GM12878 (cell line): ENCODE measurements at regions not wholly inside any gene's neighbourhood (a gene's known extent, or its start where the extent isn't known, plus 50 kb on each side); places are given as distances from the start of the nearest gene placed in this dataset.
A peak's percentile ranks its signal among the peaks of the same experiment; 100 is the strongest.

ENCODE experiments used
- ATAC-seq: fragments of 200-7000 bp; cut with Tn5 transposase; 3 replicates; pipeline ENCODE4 v1.9.1; 2020; ENCODE audit warnings: mild to moderate bottlenecking, moderate library complexity
- BruUV-seq: library from RNA; stranded (reverse); fragments of 400-500 nt; replicated peaks from 2 replicates; lab custom pipeline; 2021; lab: Mats Ljungman, UMichigan
- CTCF ChIA-PET: fragments of 300-600 bp; sonication (Branson Sonifier 250); formaldehyde crosslinking; extraction: SDS; loops from one replicate; lab custom pipeline; 2021; ENCODE audit warnings: inconsistent platforms; lab: Yijun Ruan, JAX
- POLR2A ChIA-PET: fragments of 350-600 bp; formaldehyde crosslinking; extraction: SDS; loops from one replicate; lab custom pipeline; 2021; ENCODE audit warnings: inconsistent platforms; lab: Charles Lee
- RAD21 ChIA-PET: fragments of 300-600 bp; sonication (Branson Sonifier 250); formaldehyde crosslinking; loops from one replicate; lab custom pipeline; 2023; ENCODE audit warnings: antibody characterized with exemption; ENCODE audit not compliant: unreplicated experiment; lab: Charles Lee
- SMC1A ChIA-PET: fragments of 300-600 bp; sonication (Branson Sonifier 250); formaldehyde crosslinking; loops from one replicate; lab custom pipeline; 2023; ENCODE audit not compliant: unreplicated experiment, uncharacterized antibody; lab: Charles Lee
- DNase-seq: peaks from one replicate; pipeline ENCODE4 v3.0.0-alpha.2; 2011; ENCODE audit warnings: low read depth, low spot score
- FAIRE-seq: peaks from 3 replicates; lab custom pipeline; 2011; peaks lifted over from hg19 to GRCh38; lab: Jason Lieb, UNC
- H2AFZ ChIP-seq: 2 replicates; pipeline ENCODE4 v1.6.0; 2011; ENCODE audit warnings: low read depth, low read length, control low read depth; ENCODE audit not compliant: control insufficient read depth
- H3K27ac ChIP-seq: 2 replicates; pipeline ENCODE4 v1.5.1; 2011; ENCODE audit warnings: control low read depth; ENCODE audit not compliant: control insufficient read depth, insufficient read depth
- H3K27me3 ChIP-seq, 2 experiments: replicated peaks in 1 of 2; 2 replicates each; pipeline versions ENCODE4 v1.6.0 to v1.6.1; 2011; ENCODE audit warnings: low read length in 1 of 2; ENCODE audit not compliant: control insufficient read depth in 2 of 2, insufficient read depth in 2 of 2
- H3K36me3 ChIP-seq, 2 experiments: 2 replicates each; pipeline ENCODE4 v1.5.1; 2011; ENCODE audit warnings: low read length in 1 of 2; ENCODE audit not compliant: control insufficient read depth in 2 of 2, insufficient read depth in 2 of 2
- H3K4me1 ChIP-seq: 2 replicates; pipeline ENCODE4 v1.6.1; 2011; ENCODE audit warnings: mild to moderate bottlenecking, low read length, moderate library complexity, mixed read lengths; ENCODE audit not compliant: control insufficient read depth, insufficient read depth
- H3K4me2 ChIP-seq: 2 replicates; pipeline ENCODE4 v1.6.0; 2011; ENCODE audit warnings: control low read depth; ENCODE audit not compliant: control insufficient read depth, insufficient read depth
- H3K4me3 ChIP-seq: fragments of 200-600 bp; sonication (generic); 2 replicates; pipeline ENCODE4 v1.5.1; 2016
- H3K79me2 ChIP-seq: 2 replicates; pipeline ENCODE4 v1.6.0; 2011; ENCODE audit warnings: low read length; ENCODE audit not compliant: control insufficient read depth, insufficient read depth
- H3K9ac ChIP-seq: 2 replicates; pipeline ENCODE4 v1.8.0; 2011; ENCODE audit warnings: low read length, control low read depth, mixed read lengths; ENCODE audit not compliant: control insufficient read depth, insufficient read depth
- H3K9me3 ChIP-seq: replicated peaks from 3 replicates; pipeline ENCODE4 v1.5.1; 2011; ENCODE audit warnings: mild to moderate bottlenecking, low read length; ENCODE audit not compliant: control insufficient read depth, insufficient read depth
- H4K20me1 ChIP-seq: 2 replicates; pipeline ENCODE4 v1.6.0; 2011; ENCODE audit not compliant: control insufficient read depth, insufficient read depth
- CREM ChIP-seq: IDR thresholded peaks from 2 replicates; pipeline ENCODE4 v1.6.1; 2014; ENCODE audit warnings: antibody characterized with exemption, low read depth
- DPF2 ChIP-seq: fragments of 450-650 bp; IDR thresholded peaks from 2 replicates; pipeline ENCODE4 v1.6.1; 2017; ENCODE audit warnings: mild to moderate bottlenecking
- E4F1 ChIP-seq: fragments of 450-650 bp; IDR thresholded peaks from 2 replicates; pipeline ENCODE4 v1.6.1; 2018; ENCODE audit warnings: borderline replicate concordance, mild to moderate bottlenecking; ENCODE audit not compliant: partially characterized antibody
- ETV6 ChIP-seq, 2 experiments: fragments of 450-650 bp in 1 of 2; IDR thresholded peaks in 1 of 2; conservative IDR thresholded peaks in 1 of 2; 2 replicates each; pipeline ENCODE4 v1.6.1; 2014; ENCODE audit warnings: antibody characterized with exemption in 1 of 2, borderline replicate concordance in 1 of 2, low read depth in 1 of 2, mild to moderate bottlenecking in 1 of 2, moderate library complexity in 1 of 2
- HDAC6 ChIP-seq: fragments of 200-600 bp; sonication (generic); IDR thresholded peaks from one replicate; pipeline ENCODE4 v1.8.0; 2017; ENCODE audit warnings: antibody characterized with exemption; ENCODE audit not compliant: unreplicated experiment
- MYB ChIP-seq: fragments of 150-350 bp; IDR thresholded peaks from 2 replicates; pipeline ENCODE4 v1.6.1; 2014; ENCODE audit warnings: mild to moderate bottlenecking, low read depth, low read length, borderline replicate concordance
- NFIC ChIP-seq: IDR thresholded peaks from 2 replicates; pipeline ENCODE4 v1.6.1; 2012; ENCODE audit warnings: low read depth, mild to moderate bottlenecking, inconsistent platforms, low read length, moderate library complexity
- NRF1 ChIP-seq: conservative IDR thresholded peaks from 2 replicates; pipeline ENCODE4 v1.6.1; 2011; ENCODE audit warnings: mild to moderate bottlenecking, low read depth, low read length, improper control_type of control experiment
- POLR2AphosphoS2 ChIP-seq: IDR thresholded peaks from 2 replicates; pipeline ENCODE4 v1.6.1; 2011; ENCODE audit warnings: low read depth, mild to moderate bottlenecking, low read length, improper control_type of control experiment, moderate library complexity
- RAD51 ChIP-seq: fragments of 450-650 bp; IDR thresholded peaks from 2 replicates; pipeline ENCODE4 v1.6.1; 2016; ENCODE audit warnings: moderate library complexity, mild to moderate bottlenecking, inconsistent platforms
- RCOR1 ChIP-seq: conservative IDR thresholded peaks from 2 replicates; pipeline ENCODE4 v1.6.1; 2012; ENCODE audit warnings: low read depth, low read length, improper control_type of control experiment
- RELB ChIP-seq: fragments of 450-650 bp; IDR thresholded peaks from 2 replicates; pipeline ENCODE4 v1.6.1; 2017; ENCODE audit warnings: low read depth, mild to moderate bottlenecking, moderate library complexity
- SP1 ChIP-seq: IDR thresholded peaks from one replicate; pipeline ENCODE4 v1.6.1; 2011; ENCODE audit warnings: low read depth, low read length
- SRF ChIP-seq, 2 experiments: IDR thresholded peaks; 2 replicates each; pipeline ENCODE4 v1.6.1; 2011; ENCODE audit warnings: low read depth in 2 of 2, low read length in 2 of 2, mild to moderate bottlenecking in 1 of 2, moderate library complexity in 1 of 2
- SUPT20H ChIP-seq: IDR thresholded peaks from 2 replicates; pipeline ENCODE4 v1.6.1; 2011; ENCODE audit warnings: low read depth, mild to moderate bottlenecking, low read length, moderate library complexity, borderline replicate concordance; ENCODE audit not compliant: control insufficient read depth
- TCF12 ChIP-seq: IDR thresholded peaks from 2 replicates; pipeline ENCODE4 v1.6.1; 2011; ENCODE audit warnings: low read depth, mild to moderate bottlenecking, low read length
- whole genome bisulfite sequencing: methylation state at CpG from one replicate; pipeline ENCODE4 v1.1.6; 2016; ENCODE audit warnings: low lambda C conversion rate; ENCODE audit not compliant: insufficient replicate concordance, insufficient coverage; ENCODE audit errors: missing lambda C conversion rate; 5-methylcytosine and 5-hydroxymethylcytosine counted together
- in situ Hi-C: fragments of 300-500 bp; cut with MboI; formaldehyde crosslinking; loops from 9 replicates; pipeline ENCODE4 v1.14.3; 2018; ENCODE audit warnings: mixed read lengths
- intact Hi-C: fragments of 100-400 bp; cut with micrococcal nuclease; formaldehyde crosslinking; loops from one replicate; pipeline ENCODE4 v1.14.2; 2022; ENCODE audit not compliant: unreplicated experiment

GRCh38 chr2:117693651-117694050, 120.8 kb upstream of the DDX18 start:
- ATAC-seq, result no peak

GRCh38 chr2:117698287-117698686, 116.2 kb upstream of the DDX18 start:
- ATAC-seq (no peak), DNase-seq (no peak), FAIRE-seq (no peak)
- Histone ChIP-seq H3K27me3 (no peaks in the 10 kb centered on the region), H3K9me3 (no peaks in the 10 kb centered on the region), H2AFZ (no peak overlapping the region), H3K79me2 (no peaks in the 10 kb centered on the region), H3K27ac (no peak overlapping the region), H3K4me3 (no peak overlapping the region), H3K9ac (no peak overlapping the region), H3K4me1 (no peaks in the 10 kb centered on the region), H3K36me3 (no peaks in the 10 kb centered on the region), H4K20me1 (no peaks in the 10 kb centered on the region), H3K4me2 (no peak overlapping the region)
- in situ Hi-C loops, result no loop called here
- intact Hi-C loops, result no loop called here
- RAD21 ChIA-PET, result no interaction called here
- BruUV-seq, result no TSS peak
- POLR2A ChIA-PET, result no interaction called here
- 11% methylated on average over 4 of the region's 4 CpGs for WGBS
- SMC1A ChIA-PET, result no interaction called here
- CTCF ChIA-PET, result interaction anchor here (0.7 kb wide), 1 partner anchor 21 kb away, joined by 3 read pairs; no protein-coding TSS in a partner anchor
- TF ChIP-seq MYB (no peak), POLR2AphosphoS2 (no peak), SUPT20H (no peak), NRF1 (no peak), CREM (no peak), DPF2 (no peak), HDAC6 (no peak), RELB (no peak), RCOR1 (no peak), E4F1 (no peak), TCF12 (no peak), SP1 (no peak), ETV6 (conservative IDR thresholded peaks at IDR 0.05 in 1 of 2, IDR thresholded peaks at IDR 0.05 in 1 of 2; ENCODE audit: borderline replicate concordance in 1 of 2, low read depth in 1 of 2) (no peak), SRF (IDR thresholded peaks at IDR 0.05; ENCODE audit: low read depth in 2 of 2, low read length in 2 of 2) (no peak)

More at GRCh38 chr2:117693651-117694050, 120.8 kb upstream of the DDX18 start:
- no peaks in the 10 kb centered on the region for H3K36me3 ChIP-seq
- H3K27ac ChIP-seq, result no peak overlapping the region
- CTCF ChIA-PET, result no interaction called here
- H3K27me3 ChIP-seq, result no peaks in the 10 kb centered on the region
- POLR2A ChIA-PET, result no interaction called here
- DNase-seq (no peak), FAIRE-seq (no peak)
- H3K9ac ChIP-seq, result no peak overlapping the region
- no peaks in the 10 kb centered on the region for H3K9me3 ChIP-seq
- H3K4me1 ChIP-seq, result no peaks in the 10 kb centered on the region
- H3K4me3 ChIP-seq, result no peak overlapping the region
- WGBS, result 48% methylated on average over 2 of the region's 2 CpGs
- H4K20me1 ChIP-seq, result no peaks in the 10 kb centered on the region
- no peak overlapping the region for H2AFZ ChIP-seq
- no TSS peak for BruUV-seq
- SMC1A ChIA-PET, result no interaction called here
- in situ Hi-C loops, result no loop called here
- TF ChIP-seq NFIC (no peak), RAD51 (peak; percentile 50; the same call in 1 of the 2 replicates)
- intact Hi-C loops, result no loop called here
- no peaks in the 10 kb centered on the region for H3K79me2 ChIP-seq
- no peak overlapping the region for H3K4me2 ChIP-seq
- RAD21 ChIA-PET, result no interaction called here
